Ovary (tissue), 7 donors: ENCODE measurements at regions not wholly inside any gene's neighbourhood (a gene's known extent, or its start where the extent isn't known, plus 50 kb on each side); places are given as distances from the start of the nearest gene placed in this dataset. TPM values are rescaled to one million over a fixed set of nuclear protein-coding genes. Genes with fewer than 3 reads are reported as not detected.

Experiments
- DNase-seq, 5 donors: peaks; one replicate each; pipeline ENCODE4 v3.0.0-alpha.2; 2019 to 2020
- H3K27ac ChIP-seq, 2 donors: fragments of 200-600 bp; one replicate each; pipeline versions ENCODE4 v1.5.1 to v1.8.0; 2019 to 2022
- H3K27me3 ChIP-seq: fragments of 200-600 bp; one replicate; pipeline ENCODE4 v1.8.0; 2022
- H3K36me3 ChIP-seq: fragments of 200-600 bp; sonication (generic); one replicate; pipeline ENCODE4 v1.5.1; 2019
- H3K4me1 ChIP-seq: one replicate; pipeline ENCODE4 v1.8.1; 2013; ENCODE audit warnings: mild to moderate bottlenecking, moderate library complexity; ENCODE audit not compliant: insufficient read depth
- H3K4me3 ChIP-seq: fragments of 200-600 bp; sonication (generic); one replicate; pipeline ENCODE4 v1.5.1; 2017
- H3K9me3 ChIP-seq, 2 donors: fragments of 200-600 bp in 1 of 2; sonication (generic) in 1 of 2; one replicate each; pipeline versions ENCODE4 v1.5.1 to v1.8.1; 2013 to 2019; ENCODE audit warnings: mild to moderate bottlenecking in 1 of 2, moderate library complexity in 1 of 2
- EP300 ChIP-seq: sonication (generic); formaldehyde crosslinking; IDR thresholded peaks from one replicate; pipeline ENCODE4 v1.6.1; 2017; ENCODE audit warnings: antibody characterized with exemption
- POLR2A ChIP-seq: fragments of 450-650 bp; IDR thresholded peaks from one replicate; pipeline ENCODE4 v1.6.1; 2017; ENCODE audit warnings: antibody characterized with exemption, mild to moderate bottlenecking, moderate library complexity
- WGBS, 3 donors: extraction: QIAGEN DNeasy Blood & Tissue Kit in 1 of 3; methylation state at CpG; one replicate each; pipeline versions ENCODE4 v1.1.5 to v1.1.7; 2013 to 2017; 5-methylcytosine and 5-hydroxymethylcytosine counted together
- intact Hi-C, 4 donors: fragments of 100-400 bp; cut with DNase I; formaldehyde crosslinking; loops; one replicate each; pipeline versions ENCODE4 v1.11.0 to v1.15.1; 2022 to 2023
- small RNA-seq: library from RNA; depleted of rRNA; stranded (forward); fragments of <200 nt; gene quantifications from one replicate; pipeline ENCODE3, GENCODE V24; 2016
- TF ChIP-seq, protein P1 (sequence below), 3 donors: fragments of 450-650 bp in 2 of 3; fragments of 200-600 bp in 1 of 3; IDR thresholded peaks; one replicate each; pipeline versions ENCODE4 v1.5.1 to v1.8.0; 2016 to 2022; ENCODE audit warnings: antibody characterized with exemption in 3 of 3, mild to moderate bottlenecking in 1 of 3
- donor health status: DM: no; HTN: no; CAD: no; lungs with moderate emphysema.
- donor health status: DM: no; HTN: no; CAD: no.
- donor health status: Bipolar disorder and iron deficiency.
- donor health status: DM: no; HTN: no; CAD: no.
- donor health status: DM: yes; HTN: yes; CAD: no.

GRCh38 chr15:86021281-86022264 lies 58.1 kb upstream of the AGBL1 start:
- H3K4me1 ChIP-seq: no peaks in the 10 kb centered on the region
- H3K4me3 ChIP-seq: no peak overlapping the region
- no peaks in the 10 kb centered on the region for H3K27me3 ChIP-seq
- no peak for DNase-seq
- H3K27ac ChIP-seq: no peak overlapping the region
- TF ChIP-seq, protein P1, sequence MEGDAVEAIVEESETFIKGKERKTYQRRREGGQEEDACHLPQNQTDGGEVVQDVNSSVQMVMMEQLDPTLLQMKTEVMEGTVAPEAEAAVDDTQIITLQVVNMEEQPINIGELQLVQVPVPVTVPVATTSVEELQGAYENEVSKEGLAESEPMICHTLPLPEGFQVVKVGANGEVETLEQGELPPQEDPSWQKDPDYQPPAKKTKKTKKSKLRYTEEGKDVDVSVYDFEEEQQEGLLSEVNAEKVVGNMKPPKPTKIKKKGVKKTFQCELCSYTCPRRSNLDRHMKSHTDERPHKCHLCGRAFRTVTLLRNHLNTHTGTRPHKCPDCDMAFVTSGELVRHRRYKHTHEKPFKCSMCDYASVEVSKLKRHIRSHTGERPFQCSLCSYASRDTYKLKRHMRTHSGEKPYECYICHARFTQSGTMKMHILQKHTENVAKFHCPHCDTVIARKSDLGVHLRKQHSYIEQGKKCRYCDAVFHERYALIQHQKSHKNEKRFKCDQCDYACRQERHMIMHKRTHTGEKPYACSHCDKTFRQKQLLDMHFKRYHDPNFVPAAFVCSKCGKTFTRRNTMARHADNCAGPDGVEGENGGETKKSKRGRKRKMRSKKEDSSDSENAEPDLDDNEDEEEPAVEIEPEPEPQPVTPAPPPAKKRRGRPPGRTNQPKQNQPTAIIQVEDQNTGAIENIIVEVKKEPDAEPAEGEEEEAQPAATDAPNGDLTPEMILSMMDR (IDR thresholded peaks at IDR 0.05): no peak
- no peak for TF ChIP-seq POLR2A
- no peak for TF ChIP-seq EP300
- H3K36me3 ChIP-seq: no peaks in the 10 kb centered on the region
- intact Hi-C loops: no loop called here
- WGBS, 3 donors: 5 to 14% (median 8%) methylated on average over 5 of the region's 5 CpGs
- no peaks in the 10 kb centered on the region for H3K9me3 ChIP-seq

GRCh38 chr15:86028961-86029360 lies 50.7 kb upstream of the AGBL1 start:
- Histone ChIP-seq H3K27ac (no peak overlapping the region), H3K27me3 (no peaks in the 10 kb centered on the region), H3K4me3 (no peak overlapping the region), H3K4me1 (no peaks in the 10 kb centered on the region), H3K36me3 (no peaks in the 10 kb centered on the region), H3K9me3 (no peaks in the 10 kb centered on the region)
- no peak for TF ChIP-seq EP300
- TF ChIP-seq POLR2A: no peak
- TF ChIP-seq, protein P1 (IDR thresholded peaks at IDR 0.05): no peak
- DNase-seq: no peak
- 57 to 61% (median 60%) methylated on average over 4 of the region's 4 CpGs for WGBS, 3 donors
- intact Hi-C loops: no loop called here

Small RNA genes lying in the stretch of these regions (small RNA-seq; reads per million reads assigned to genes)
- not detected for gene AC104229.1
